Neural cell (in vitro differentiated cells): ENCODE measurements at regions not wholly inside any gene's neighbourhood (a gene's known extent, or its start where the extent isn't known, plus 50 kb on each side); places are given as distances from the start of the nearest gene placed in this dataset.
"Not testable (repeated sequence)": the region's sequence is repeated elsewhere in the genome, so short reads cannot be mapped to it uniquely, and the experiment has no call there.

Experiments used
- H2AFZ ChIP-seq: fragments of 200-600, 300-800 bp; sonication (generic), shearing (Covaris generic); 2 replicates; pipeline ENCODE4 v1.6.0; 2014; ENCODE audit warnings: low read depth, mild to moderate bottlenecking, antibody characterized with exemption, low read length, moderate library complexity
- H3F3A ChIP-seq: fragments of 200-600 bp; shearing (Covaris generic); 2 replicates; pipeline ENCODE4 v1.6.1; 2016; ENCODE audit warnings: mild to moderate bottlenecking, moderate library complexity, mixed read lengths, antibody characterized with exemption, low read length; ENCODE audit not compliant: insufficient read depth, poor library complexity, severe bottlenecking
- H3K27ac ChIP-seq: fragments of 200-600, 300-800 bp; sonication (generic), shearing (Covaris generic); 2 replicates; pipeline ENCODE4 v1.5.1; 2014; ENCODE audit warnings: mild to moderate bottlenecking, low read length, moderate library complexity
- H3K27me3 ChIP-seq: fragments of 300-800, 200-600 bp; sonication (generic), shearing (Covaris generic); 2 replicates; pipeline ENCODE4 v1.6.0; 2014; ENCODE audit warnings: mild to moderate bottlenecking, low read depth, low read length, moderate library complexity; ENCODE audit not compliant: insufficient read depth
- H3K36me3 ChIP-seq: fragments of 300-800, 200-600 bp; sonication (generic), shearing (Covaris generic); 2 replicates; pipeline ENCODE4 v1.5.1; 2014; ENCODE audit warnings: mild to moderate bottlenecking, antibody characterized with exemption, low read length, moderate library complexity; ENCODE audit not compliant: insufficient read depth
- H3K4me2 ChIP-seq: fragments of 300-800, 200-600 bp; sonication (generic), shearing (Covaris generic); 2 replicates; pipeline ENCODE4 v1.6.0; 2014; ENCODE audit warnings: mild to moderate bottlenecking, low read length
- H3K4me3 ChIP-seq: fragments of 300-800, 200-600 bp; sonication (generic), shearing (Covaris generic); 2 replicates; pipeline ENCODE4 v1.5.1; 2014; ENCODE audit warnings: mild to moderate bottlenecking, low read length, moderate library complexity
- H3K79me2 ChIP-seq: fragments of 200-600 bp; shearing (Covaris generic); replicated peaks from 2 replicates; pipeline ENCODE4 v1.6.0; 2014; ENCODE audit warnings: mild to moderate bottlenecking, low read length, moderate library complexity; ENCODE audit not compliant: insufficient read depth
- H3K9ac ChIP-seq: fragments of 300-800, 200-600 bp; sonication (generic), shearing (Covaris generic); 2 replicates; pipeline ENCODE4 v1.6.1; 2016; ENCODE audit warnings: mild to moderate bottlenecking, low read length, mixed read lengths
- H3K9me2 ChIP-seq: fragments of 200-600 bp; shearing (Covaris generic); 2 replicates; pipeline ENCODE4 v1.6.1; 2016; ENCODE audit warnings: mild to moderate bottlenecking, low read length, mixed read lengths; ENCODE audit not compliant: insufficient read depth
- H3K9me3 ChIP-seq: fragments of 200-600, 300-800 bp; sonication (generic), shearing (Covaris generic); 2 replicates; pipeline ENCODE4 v1.6.1; 2016; ENCODE audit warnings: mild to moderate bottlenecking, mixed run types, low read length, moderate library complexity, mixed read lengths
- H4K20me1 ChIP-seq: fragments of 200-600 bp; shearing (Covaris generic); 2 replicates; pipeline ENCODE4 v1.6.1; 2016; ENCODE audit warnings: mild to moderate bottlenecking, mixed run types; ENCODE audit not compliant: insufficient read depth
- EP300 ChIP-seq: fragments of 450-650 bp; conservative IDR thresholded peaks from 2 replicates; pipeline ENCODE4 v1.6.1; 2014; ENCODE audit warnings: antibody characterized with exemption, mild to moderate bottlenecking, moderate library complexity; ENCODE audit not compliant: poor library complexity, severe bottlenecking
- EZH2 ChIP-seq: fragments of 200-600, 300-800 bp; shearing (Covaris generic), sonication (generic); IDR thresholded peaks from 2 replicates; pipeline ENCODE4 v1.6.1; 2014; ENCODE audit warnings: antibody characterized with exemption, low read length, borderline replicate concordance, mild to moderate bottlenecking; ENCODE audit not compliant: insufficient read depth, poor library complexity, severe bottlenecking
- MXI1 ChIP-seq: fragments of 450-650 bp; conservative IDR thresholded peaks from 2 replicates; pipeline ENCODE4 v1.6.1; 2014; ENCODE audit warnings: antibody characterized with exemption, mild to moderate bottlenecking; ENCODE audit not compliant: poor library complexity, severe bottlenecking
- POLR2AphosphoS5 ChIP-seq: IDR thresholded peaks from 2 replicates; pipeline ENCODE4 v1.6.1; 2012
- RAD21 ChIP-seq: fragments of 450-650 bp; conservative IDR thresholded peaks from 2 replicates; pipeline ENCODE4 v1.6.1; 2014; ENCODE audit warnings: antibody characterized with exemption, mild to moderate bottlenecking, moderate library complexity
- SMC3 ChIP-seq: fragments of 450-650 bp; conservative IDR thresholded peaks from 2 replicates; pipeline ENCODE4 v1.6.1; 2014; ENCODE audit warnings: antibody characterized with exemption, mild to moderate bottlenecking, moderate library complexity; ENCODE audit not compliant: poor library complexity
- TAF1 ChIP-seq: IDR thresholded peaks from 2 replicates; pipeline ENCODE4 v1.6.1; 2012; ENCODE audit warnings: low read depth
- TF ChIP-seq, protein P1 (sequence below): fragments of 450-650 bp; IDR thresholded peaks from 2 replicates; pipeline ENCODE4 v1.5.1; 2014; ENCODE audit warnings: antibody characterized with exemption, mild to moderate bottlenecking, moderate library complexity; ENCODE audit not compliant: poor library complexity, severe bottlenecking
- TF ChIP-seq, protein P2 (sequence below): IDR thresholded peaks from 2 replicates; pipeline ENCODE4 v1.6.1; 2012; ENCODE audit warnings: borderline replicate concordance

DNA sequence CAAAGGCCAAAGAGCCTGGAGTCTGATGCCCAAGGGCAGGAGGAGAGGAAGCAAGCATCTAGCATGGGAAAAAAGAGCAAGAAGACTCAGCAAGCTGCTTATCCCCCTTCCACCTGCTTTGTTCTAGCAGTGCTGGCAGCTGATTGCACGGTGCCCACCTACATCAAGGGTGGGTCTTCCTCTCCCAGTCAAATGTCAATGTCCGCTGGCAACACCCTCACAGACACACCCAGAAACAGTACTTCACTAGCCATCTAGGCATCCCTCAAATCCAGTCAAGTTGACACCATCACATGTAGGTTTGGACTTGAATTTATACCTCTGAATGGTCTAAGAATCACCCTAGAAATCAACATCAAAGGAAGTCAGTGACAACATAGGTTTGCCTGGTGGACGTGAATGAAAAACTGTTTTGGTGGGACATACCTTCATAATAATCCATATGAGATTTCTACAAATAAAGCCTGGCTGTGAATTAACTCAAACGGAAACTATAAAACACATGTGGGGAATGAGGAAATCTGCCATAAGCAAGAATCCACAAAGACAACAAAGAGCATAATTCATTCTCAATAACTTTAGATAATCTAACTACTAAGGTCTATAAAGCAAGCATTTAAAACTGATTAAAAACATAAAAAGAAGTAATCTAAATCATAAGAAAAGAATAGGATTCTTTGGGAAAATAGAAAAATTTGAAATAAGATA, 185.8 kb upstream of the JADE1 start:
- Histone ChIP-seq H3K4me3 (no peak overlapping the region), H2AFZ (no peak overlapping the region), H3K9me2 (no peaks in the 10 kb centered on the region)

DNA sequence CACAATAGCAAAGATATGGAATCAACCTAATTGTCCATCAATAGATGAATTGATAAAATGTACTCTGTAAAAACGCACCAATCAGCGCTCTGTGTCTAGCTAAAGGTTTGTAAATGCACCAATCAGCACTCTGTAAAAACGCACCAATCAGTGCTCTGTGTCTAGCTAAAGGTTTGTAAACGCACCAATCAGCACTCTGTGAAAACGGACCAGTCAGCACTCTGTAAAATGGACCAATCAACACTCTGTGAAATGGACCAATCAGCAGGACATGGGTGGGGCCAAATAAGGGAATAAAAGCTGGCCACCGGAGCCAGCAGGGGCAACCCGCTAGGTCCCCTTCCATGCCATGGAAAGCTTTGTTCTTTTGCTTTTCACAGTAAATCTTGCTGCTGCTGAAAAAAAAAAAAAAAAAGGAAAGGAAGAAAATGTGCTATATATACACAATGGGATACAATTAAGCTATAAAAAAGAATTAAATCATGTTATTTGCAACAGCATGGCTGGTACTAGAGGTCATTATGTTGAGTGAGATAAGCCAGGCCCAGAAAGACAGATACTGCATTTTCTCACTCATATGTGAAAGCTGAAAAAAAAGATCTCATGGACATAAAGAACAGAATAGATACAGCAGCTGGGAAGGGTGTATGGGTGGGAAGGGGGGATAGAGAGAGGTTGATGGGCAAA, 189.1 kb upstream of the JADE1 start:
- H3F3A ChIP-seq, H3K79me2 ChIP-seq, H3K36me3 ChIP-seq, H3K9me2 ChIP-seq, H3K9me3 ChIP-seq, H2AFZ ChIP-seq, H3K4me2 ChIP-seq, H4K20me1 ChIP-seq, H3K4me3 ChIP-seq, H3K27me3 ChIP-seq, H3K27ac ChIP-seq, H3K9ac ChIP-seq: not testable (repeated sequence)

More for the DNA sequence above, 185.8 kb upstream of the JADE1 start:
- Histone ChIP-seq H3K79me2 (no peaks in the 10 kb centered on the region), H3K4me2 (no peak overlapping the region), H3K9ac (no peak overlapping the region), H3F3A (no peaks in the 10 kb centered on the region), H3K27ac (no peak overlapping the region), H3K36me3 (no peaks in the 10 kb centered on the region), H3K9me3 (no peaks in the 10 kb centered on the region), H4K20me1 (no peaks in the 10 kb centered on the region), H3K27me3 (no peaks in the 10 kb centered on the region)
- TF ChIP-seq TAF1 (no peak), EZH2 (no peak), MXI1 (no peak), RAD21 (no peak), POLR2AphosphoS5 (no peak), EP300 (no peak), SMC3 (no peak)
- TF ChIP-seq, protein P1, sequence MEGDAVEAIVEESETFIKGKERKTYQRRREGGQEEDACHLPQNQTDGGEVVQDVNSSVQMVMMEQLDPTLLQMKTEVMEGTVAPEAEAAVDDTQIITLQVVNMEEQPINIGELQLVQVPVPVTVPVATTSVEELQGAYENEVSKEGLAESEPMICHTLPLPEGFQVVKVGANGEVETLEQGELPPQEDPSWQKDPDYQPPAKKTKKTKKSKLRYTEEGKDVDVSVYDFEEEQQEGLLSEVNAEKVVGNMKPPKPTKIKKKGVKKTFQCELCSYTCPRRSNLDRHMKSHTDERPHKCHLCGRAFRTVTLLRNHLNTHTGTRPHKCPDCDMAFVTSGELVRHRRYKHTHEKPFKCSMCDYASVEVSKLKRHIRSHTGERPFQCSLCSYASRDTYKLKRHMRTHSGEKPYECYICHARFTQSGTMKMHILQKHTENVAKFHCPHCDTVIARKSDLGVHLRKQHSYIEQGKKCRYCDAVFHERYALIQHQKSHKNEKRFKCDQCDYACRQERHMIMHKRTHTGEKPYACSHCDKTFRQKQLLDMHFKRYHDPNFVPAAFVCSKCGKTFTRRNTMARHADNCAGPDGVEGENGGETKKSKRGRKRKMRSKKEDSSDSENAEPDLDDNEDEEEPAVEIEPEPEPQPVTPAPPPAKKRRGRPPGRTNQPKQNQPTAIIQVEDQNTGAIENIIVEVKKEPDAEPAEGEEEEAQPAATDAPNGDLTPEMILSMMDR, result no peak
- TF ChIP-seq, protein P2, sequence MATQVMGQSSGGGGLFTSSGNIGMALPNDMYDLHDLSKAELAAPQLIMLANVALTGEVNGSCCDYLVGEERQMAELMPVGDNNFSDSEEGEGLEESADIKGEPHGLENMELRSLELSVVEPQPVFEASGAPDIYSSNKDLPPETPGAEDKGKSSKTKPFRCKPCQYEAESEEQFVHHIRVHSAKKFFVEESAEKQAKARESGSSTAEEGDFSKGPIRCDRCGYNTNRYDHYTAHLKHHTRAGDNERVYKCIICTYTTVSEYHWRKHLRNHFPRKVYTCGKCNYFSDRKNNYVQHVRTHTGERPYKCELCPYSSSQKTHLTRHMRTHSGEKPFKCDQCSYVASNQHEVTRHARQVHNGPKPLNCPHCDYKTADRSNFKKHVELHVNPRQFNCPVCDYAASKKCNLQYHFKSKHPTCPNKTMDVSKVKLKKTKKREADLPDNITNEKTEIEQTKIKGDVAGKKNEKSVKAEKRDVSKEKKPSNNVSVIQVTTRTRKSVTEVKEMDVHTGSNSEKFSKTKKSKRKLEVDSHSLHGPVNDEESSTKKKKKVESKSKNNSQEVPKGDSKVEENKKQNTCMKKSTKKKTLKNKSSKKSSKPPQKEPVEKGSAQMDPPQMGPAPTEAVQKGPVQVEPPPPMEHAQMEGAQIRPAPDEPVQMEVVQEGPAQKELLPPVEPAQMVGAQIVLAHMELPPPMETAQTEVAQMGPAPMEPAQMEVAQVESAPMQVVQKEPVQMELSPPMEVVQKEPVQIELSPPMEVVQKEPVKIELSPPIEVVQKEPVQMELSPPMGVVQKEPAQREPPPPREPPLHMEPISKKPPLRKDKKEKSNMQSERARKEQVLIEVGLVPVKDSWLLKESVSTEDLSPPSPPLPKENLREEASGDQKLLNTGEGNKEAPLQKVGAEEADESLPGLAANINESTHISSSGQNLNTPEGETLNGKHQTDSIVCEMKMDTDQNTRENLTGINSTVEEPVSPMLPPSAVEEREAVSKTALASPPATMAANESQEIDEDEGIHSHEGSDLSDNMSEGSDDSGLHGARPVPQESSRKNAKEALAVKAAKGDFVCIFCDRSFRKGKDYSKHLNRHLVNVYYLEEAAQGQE, result no peak
